ENCODE measurements at regions not wholly inside any gene's neighbourhood (a gene's known extent, or its start where the extent isn't known, plus 50 kb on each side); places are given as distances from the start of the nearest gene placed in this dataset.

GRCh38 chr4:148773313-148773712, 331.1 kb upstream of the NR3C2 start:
- no peaks in the 10 kb centered on the region for H3K36me3 ChIP-seq (ENCODE audit: insufficient read depth, low read length)
- no peaks in the 10 kb centered on the region for H3K4me1 ChIP-seq (ENCODE audit: insufficient read depth, low read length)
- H3K9me3 ChIP-seq (ENCODE audit: low read length): no peaks in the 10 kb centered on the region
- no peak overlapping the region for H3K9ac ChIP-seq (ENCODE audit: low read length)
- H3K27me3 ChIP-seq (ENCODE audit: control insufficient read depth in 1 of 2, insufficient read depth in 2 of 2, low read length in 2 of 2): no peaks in the 10 kb centered on the region
- H3K27ac ChIP-seq (ENCODE audit: low read depth, low read length): no peak overlapping the region
- H3K4me3 ChIP-seq (ENCODE audit: low read depth in 1 of 2, low read length in 2 of 2): no peak overlapping the region

- Histone ChIP-seq H3K27ac (ENCODE audit: low read depth, low read length) (no peak overlapping the region), H3K4me1 (ENCODE audit: insufficient read depth, low read length) (no peaks in the 10 kb centered on the region), H3K27me3 (ENCODE audit: control insufficient read depth in 1 of 2, insufficient read depth in 2 of 2, low read length in 2 of 2) (no peaks in the 10 kb centered on the region), H3K9me3 (ENCODE audit: low read length) (no peaks in the 10 kb centered on the region), H3K4me3 (ENCODE audit: low read depth in 1 of 2, low read length in 2 of 2) (no peak overlapping the region), H3K9ac (ENCODE audit: low read length) (no peak overlapping the region), H3K36me3 (ENCODE audit: insufficient read depth, low read length) (no peaks in the 10 kb centered on the region)
Observed at GRCh38 chr4:148770848-148771247, 328.6 kb upstream of the NR3C2 start.

DNA sequence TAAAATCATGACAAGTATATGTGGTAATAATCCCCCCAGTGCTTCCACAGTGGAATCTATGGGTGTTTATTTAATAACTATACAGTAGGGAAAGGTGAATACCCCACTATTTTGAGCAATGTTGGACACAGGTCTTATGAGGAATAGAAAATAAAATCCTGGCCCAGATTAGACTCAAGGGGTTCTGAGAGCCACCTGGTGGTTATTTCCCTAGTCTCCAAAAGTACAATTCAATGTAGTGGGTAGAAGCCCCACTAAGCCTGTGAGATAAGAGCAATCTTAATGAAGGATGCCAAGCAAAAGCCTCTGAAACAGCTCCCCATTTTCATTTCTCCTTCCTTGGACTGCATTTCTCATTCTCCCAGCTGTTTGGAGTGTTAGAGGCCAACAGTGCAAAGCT, 328.2 kb upstream of the NR3C2 start:
- H3K27me3 ChIP-seq (ENCODE audit: control insufficient read depth in 1 of 2, insufficient read depth in 2 of 2, low read length in 2 of 2): no peaks in the 10 kb centered on the region
- no peaks in the 10 kb centered on the region for H3K9me3 ChIP-seq (ENCODE audit: low read length)
- no peak overlapping the region for H3K4me3 ChIP-seq (ENCODE audit: low read depth in 1 of 2, low read length in 2 of 2)
- no peak overlapping the region for H3K9ac ChIP-seq (ENCODE audit: low read length)
- no peaks in the 10 kb centered on the region for H3K4me1 ChIP-seq (ENCODE audit: insufficient read depth, low read length)
- no peak overlapping the region for H3K27ac ChIP-seq (ENCODE audit: low read depth, low read length)
- no peaks in the 10 kb centered on the region for H3K36me3 ChIP-seq (ENCODE audit: insufficient read depth, low read length)

DNA sequence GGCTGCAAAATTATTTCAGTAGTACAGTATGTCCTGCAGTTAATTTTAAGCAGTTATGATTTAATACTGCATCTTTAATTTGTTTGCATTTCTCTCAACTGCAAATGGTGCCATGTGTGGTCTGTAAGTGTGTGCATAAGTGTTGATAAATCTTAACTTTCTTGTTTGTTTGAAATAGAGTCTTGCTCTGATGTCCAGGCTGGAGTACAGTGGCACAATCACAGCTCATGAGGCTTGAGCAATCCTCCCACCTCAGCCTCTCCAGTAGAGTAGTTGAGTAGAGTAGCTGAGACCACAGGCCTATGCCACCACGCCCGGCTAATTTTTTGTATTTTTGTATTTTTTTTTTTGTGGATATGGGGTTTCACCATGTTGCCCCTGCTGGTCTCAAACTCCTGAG, 322.5 kb upstream of the NR3C2 start:
- Histone ChIP-seq H3K27me3 (ENCODE audit: control insufficient read depth in 1 of 2, insufficient read depth in 2 of 2, low read length in 2 of 2) (no peaks in the 10 kb centered on the region), H3K36me3 (ENCODE audit: insufficient read depth, low read length) (no peaks in the 10 kb centered on the region)

DNA sequence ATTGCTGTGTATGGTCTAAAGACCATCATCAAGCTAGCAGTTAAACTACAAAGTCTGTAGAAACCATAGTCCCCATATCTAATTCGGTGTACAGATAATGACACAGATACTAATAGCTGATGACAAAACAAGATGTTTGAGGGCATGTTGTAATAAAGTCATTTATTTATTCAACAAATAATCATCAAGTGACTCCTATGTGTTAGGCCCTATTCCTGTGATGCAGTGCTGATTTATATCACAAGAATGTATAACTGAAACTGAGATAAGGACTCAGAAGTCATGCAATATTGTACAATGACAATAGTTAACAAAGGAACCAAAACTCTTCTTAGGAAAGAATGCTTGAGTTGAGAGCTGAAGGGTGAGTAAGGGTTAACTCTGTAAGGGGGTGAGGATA, 315.0 kb upstream of the NR3C2 start:
- H3K27ac ChIP-seq (ENCODE audit: low read depth, low read length): no peak overlapping the region
- no peaks in the 10 kb centered on the region for H3K9me3 ChIP-seq (ENCODE audit: low read length)
- no peaks in the 10 kb centered on the region for H3K4me1 ChIP-seq (ENCODE audit: insufficient read depth, low read length)
- no peak overlapping the region for H3K9ac ChIP-seq (ENCODE audit: low read length)
- no peaks in the 10 kb centered on the region for H3K36me3 ChIP-seq (ENCODE audit: insufficient read depth, low read length)
- no peaks in the 10 kb centered on the region for H3K27me3 ChIP-seq (ENCODE audit: control insufficient read depth in 1 of 2, insufficient read depth in 2 of 2, low read length in 2 of 2)
- no peak overlapping the region for H3K4me3 ChIP-seq (ENCODE audit: low read depth in 1 of 2, low read length in 2 of 2)

More for the DNA sequence above, 322.5 kb upstream of the NR3C2 start:
- Histone ChIP-seq H3K4me3 (ENCODE audit: low read depth in 1 of 2, low read length in 2 of 2) (no peak overlapping the region), H3K9me3 (ENCODE audit: low read length) (no peaks in the 10 kb centered on the region), H3K27ac (ENCODE audit: low read depth, low read length) (no peak overlapping the region), H3K9ac (ENCODE audit: low read length) (no peak overlapping the region), H3K4me1 (ENCODE audit: insufficient read depth, low read length) (no peaks in the 10 kb centered on the region)

- Histone ChIP-seq H3K27ac (ENCODE audit: low read depth, low read length) (no peak overlapping the region), H3K9ac (ENCODE audit: low read length) (no peak overlapping the region), H3K4me3 (ENCODE audit: low read depth in 1 of 2, low read length in 2 of 2) (no peak overlapping the region), H3K4me1 (ENCODE audit: insufficient read depth, low read length) (no peaks in the 10 kb centered on the region), H3K27me3 (ENCODE audit: control insufficient read depth in 1 of 2, insufficient read depth in 2 of 2, low read length in 2 of 2) (no peaks in the 10 kb centered on the region), H3K9me3 (ENCODE audit: low read length) (no peaks in the 10 kb centered on the region), H3K36me3 (ENCODE audit: insufficient read depth, low read length) (no peaks in the 10 kb centered on the region)
Observed at GRCh38 chr4:148749403-148749802, 307.2 kb upstream of the NR3C2 start.

DNA sequence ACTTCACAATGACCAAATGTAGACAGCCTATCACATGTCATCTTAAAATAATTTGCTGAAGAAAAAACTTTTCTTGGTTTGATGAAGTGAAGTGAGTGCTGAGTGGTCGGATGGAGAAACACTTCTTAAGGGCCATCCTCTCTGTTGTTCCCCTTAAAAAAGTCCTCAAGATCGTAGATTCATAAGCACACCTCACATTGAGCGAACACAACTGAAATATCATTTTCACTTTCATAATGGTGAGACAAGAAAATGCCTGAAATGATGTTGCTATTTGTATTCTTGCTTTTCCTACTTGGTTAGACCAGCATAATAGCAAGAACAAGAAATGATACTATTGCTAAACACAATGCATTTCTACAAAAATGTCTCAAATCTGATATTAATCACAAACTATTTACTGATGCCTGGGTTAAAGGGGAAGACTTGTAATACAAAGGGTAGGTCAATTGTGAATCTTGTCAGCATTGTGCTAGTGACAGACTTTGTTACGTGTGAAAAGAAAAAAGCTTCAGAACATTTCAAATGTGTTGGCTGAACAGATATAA, 305.6 kb upstream of the NR3C2 start:
- H3K4me3 ChIP-seq (ENCODE audit: low read depth in 1 of 2, low read length in 2 of 2): no peak overlapping the region
- H3K4me1 ChIP-seq (ENCODE audit: insufficient read depth, low read length): no peaks in the 10 kb centered on the region
- no peak overlapping the region for H3K9ac ChIP-seq (ENCODE audit: low read length)
- no peak overlapping the region for H3K27ac ChIP-seq (ENCODE audit: low read depth, low read length)
- no peaks in the 10 kb centered on the region for H3K36me3 ChIP-seq (ENCODE audit: insufficient read depth, low read length)
- no peaks in the 10 kb centered on the region for H3K27me3 ChIP-seq (ENCODE audit: control insufficient read depth in 1 of 2, insufficient read depth in 2 of 2, low read length in 2 of 2)
- no peaks in the 10 kb centered on the region for H3K9me3 ChIP-seq (ENCODE audit: low read length)

DNA sequence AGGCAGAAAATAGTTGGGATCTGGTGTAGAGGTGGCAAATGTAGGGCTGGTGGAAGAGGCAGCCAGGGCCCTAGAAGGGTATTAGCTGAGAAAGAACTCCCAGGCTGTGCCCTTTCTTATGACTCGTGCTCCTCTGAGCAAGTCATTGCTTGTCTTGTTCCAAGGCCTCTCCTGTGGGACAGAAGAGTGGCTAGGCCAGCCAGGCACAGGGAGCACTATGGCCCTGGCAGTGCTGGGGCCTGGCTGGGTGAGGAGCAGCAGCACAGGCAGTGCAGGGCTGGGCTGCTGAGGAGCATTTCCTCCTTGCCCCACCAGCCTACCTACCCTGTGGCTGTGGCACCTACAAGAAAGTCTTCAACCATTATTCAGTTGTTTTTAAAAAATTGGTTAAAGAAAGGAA, 298.5 kb upstream of the NR3C2 start:
- Histone ChIP-seq H3K9me3 (ENCODE audit: low read length) (no peaks in the 10 kb centered on the region), H3K27ac (ENCODE audit: low read depth, low read length) (no peak overlapping the region), H3K4me3 (ENCODE audit: low read depth in 1 of 2, low read length in 2 of 2) (no peak overlapping the region), H3K4me1 (ENCODE audit: insufficient read depth, low read length) (no peaks in the 10 kb centered on the region), H3K36me3 (ENCODE audit: insufficient read depth, low read length) (no peaks in the 10 kb centered on the region), H3K27me3 (ENCODE audit: control insufficient read depth in 1 of 2, insufficient read depth in 2 of 2, low read length in 2 of 2) (no peaks in the 10 kb centered on the region), H3K9ac (ENCODE audit: low read length) (no peak overlapping the region)

DNA sequence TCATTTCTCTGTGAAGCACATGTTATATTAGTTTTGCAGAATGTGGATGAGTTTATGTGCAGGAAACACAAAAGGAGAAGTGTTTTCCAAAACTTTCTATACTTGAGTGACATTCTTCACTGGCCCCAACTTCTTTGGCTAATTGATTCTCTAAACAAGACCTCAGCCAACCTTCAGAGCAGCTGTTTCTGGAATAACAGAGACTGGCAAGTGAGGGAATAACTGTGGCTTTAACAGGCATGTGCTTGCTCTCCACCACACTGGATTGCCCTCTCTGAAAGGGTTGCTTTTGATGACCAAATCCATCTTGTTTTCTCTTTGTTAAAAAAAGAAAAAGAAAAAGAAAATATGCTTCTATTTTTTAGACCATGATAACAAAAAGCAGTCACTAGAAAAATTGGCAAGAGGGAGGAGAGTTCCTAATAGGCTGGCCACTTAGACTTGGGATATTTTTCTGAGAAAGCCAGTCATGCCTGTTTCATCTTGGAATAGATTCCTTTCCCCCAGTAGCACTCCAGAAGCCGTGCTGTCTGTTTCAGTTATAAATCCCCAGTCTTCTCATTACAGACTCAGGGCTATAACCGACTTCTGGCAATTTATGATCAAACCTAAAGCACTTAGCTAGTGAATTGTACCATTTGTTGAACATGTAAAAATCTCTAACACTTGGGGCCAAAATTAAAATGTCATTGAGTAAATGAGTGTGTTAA, 295.0 kb upstream of the NR3C2 start:
- Histone ChIP-seq H3K36me3 (ENCODE audit: insufficient read depth, low read length) (no peaks in the 10 kb centered on the region), H3K27ac (ENCODE audit: low read depth, low read length) (no peak overlapping the region), H3K4me1 (ENCODE audit: insufficient read depth, low read length) (no peaks in the 10 kb centered on the region), H3K4me3 (ENCODE audit: low read depth in 1 of 2, low read length in 2 of 2) (no peak overlapping the region), H3K9ac (ENCODE audit: low read length) (no peak overlapping the region), H3K9me3 (ENCODE audit: low read length) (no peaks in the 10 kb centered on the region), H3K27me3 (ENCODE audit: control insufficient read depth in 1 of 2, insufficient read depth in 2 of 2, low read length in 2 of 2) (no peaks in the 10 kb centered on the region)

- Histone ChIP-seq H3K27me3 (ENCODE audit: control insufficient read depth in 1 of 2, insufficient read depth in 2 of 2, low read length in 2 of 2) (no peaks in the 10 kb centered on the region), H3K36me3 (ENCODE audit: insufficient read depth, low read length) (no peaks in the 10 kb centered on the region), H3K4me1 (ENCODE audit: insufficient read depth, low read length) (no peaks in the 10 kb centered on the region), H3K4me3 (ENCODE audit: low read depth in 1 of 2, low read length in 2 of 2) (no peak overlapping the region), H3K9ac (ENCODE audit: low read length) (no peak overlapping the region), H3K9me3 (ENCODE audit: low read length) (no peaks in the 10 kb centered on the region), H3K27ac (ENCODE audit: low read depth, low read length) (no peak overlapping the region)
Observed at GRCh38 chr4:148735432-148736155, 293.4 kb upstream of the NR3C2 start.

- no peak overlapping the region for H3K4me3 ChIP-seq (ENCODE audit: low read depth in 1 of 2, low read length in 2 of 2)
- no peaks in the 10 kb centered on the region for H3K9me3 ChIP-seq (ENCODE audit: low read length)
- no peak overlapping the region for H3K27ac ChIP-seq (ENCODE audit: low read depth, low read length)
- H3K4me1 ChIP-seq (ENCODE audit: insufficient read depth, low read length): no peaks in the 10 kb centered on the region
- H3K27me3 ChIP-seq (ENCODE audit: control insufficient read depth in 1 of 2, insufficient read depth in 2 of 2, low read length in 2 of 2): no peaks in the 10 kb centered on the region
- no peaks in the 10 kb centered on the region for H3K36me3 ChIP-seq (ENCODE audit: insufficient read depth, low read length)
- H3K9ac ChIP-seq (ENCODE audit: low read length): no peak overlapping the region
Observed at GRCh38 chr4:148730766-148731165, 288.6 kb upstream of the NR3C2 start.

Measured in muscle layer of colon (tissue), 2 donors.